ENCODE measurements at regions not wholly inside any gene's neighbourhood (a gene's known extent, or its start where the extent isn't known, plus 50 kb on each side); places are given as distances from the start of the nearest gene placed in this dataset.
A peak's percentile ranks its signal among the peaks of the same experiment; 100 is the strongest.

- peak; percentile 45; the same call in 1 of the 2 replicates for TF ChIP-seq ZBTB26 (CRISPR knock-in tag; IDR thresholded peaks at IDR 0.05; ENCODE audit: borderline replicate concordance)
- TF ChIP-seq ERF (CRISPR knock-in tag; IDR thresholded peaks at IDR 0.05) = no peak
- no peak for TF ChIP-seq SIN3A (IDR thresholded peaks at IDR 0.05; ENCODE audit: borderline replicate concordance, low read depth, low read length)
- TF ChIP-seq DMTF1 (CRISPR knock-in tag; IDR thresholded peaks at IDR 0.05) = no peak
- no peak for TF ChIP-seq ZNF34 (CRISPR knock-in tag; IDR thresholded peaks at IDR 0.05; ENCODE audit: borderline replicate concordance)
- TF ChIP-seq FOSL2 (CRISPR knock-in tag; IDR thresholded peaks at IDR 0.05) = peak; percentile 48
- no peak for TF ChIP-seq ZNF101 (CRISPR knock-in tag; IDR thresholded peaks at IDR 0.05; ENCODE audit: borderline replicate concordance, low read depth)
- no peak for TF ChIP-seq ZKSCAN1 (IDR thresholded peaks at IDR 0.05; ENCODE audit: low read length)
- TF ChIP-seq ONECUT2 (CRISPR knock-in tag; IDR thresholded peaks at IDR 0.05) = no peak
- TF ChIP-seq ZC3H4 (CRISPR knock-in tag; IDR thresholded peaks at IDR 0.05; ENCODE audit: borderline replicate concordance) = no peak
- no peak for TF ChIP-seq ISL2 (CRISPR knock-in tag; IDR thresholded peaks at IDR 0.05)
- TF ChIP-seq RFX5 (IDR thresholded peaks at IDR 0.05; ENCODE audit: low read depth, low read length) = no peak
- no peak for TF ChIP-seq MEIS2 (CRISPR knock-in tag; IDR thresholded peaks at IDR 0.05)
- TF ChIP-seq MED1 (CRISPR knock-in tag; IDR thresholded peaks at IDR 0.05) = 0 out of 2 replicates have a peak, but pooled peaks have one; percentile 31
- TF ChIP-seq SOX13 (IDR thresholded peaks at IDR 0.05) = no peak
- TF ChIP-seq SOX13 (CRISPR knock-in tag; conservative IDR thresholded peaks at IDR 0.05 in 1 of 2, IDR thresholded peaks at IDR 0.05 in 1 of 2) = peak in 1 of 2 experiments; percentile 19; a peak in 1 of 4 replicates
- TF ChIP-seq ZNF263 (CRISPR knock-in tag; IDR thresholded peaks at IDR 0.05) = no peak
- TF ChIP-seq NFYB (CRISPR knock-in tag; IDR thresholded peaks at IDR 0.05) = no peak
- no peak for TF ChIP-seq ZFP36 (IDR thresholded peaks at IDR 0.05; ENCODE audit: borderline replicate concordance, low read depth, low read length, partially characterized antibody)
- no peak for TF ChIP-seq BCLAF1 (IDR thresholded peaks at IDR 0.05)
- no peak for TF ChIP-seq KAT8 (CRISPR knock-in tag; IDR thresholded peaks at IDR 0.05)
- peak; percentile 59 for TF ChIP-seq CEBPB (IDR thresholded peaks at IDR 0.05; ENCODE audit: borderline replicate concordance, low read depth, low read length)
- TF ChIP-seq ZNF44 (CRISPR knock-in tag; IDR thresholded peaks at IDR 0.05) = no peak
- TF ChIP-seq SP5 (CRISPR knock-in tag; IDR thresholded peaks at IDR 0.05; ENCODE audit: borderline replicate concordance, low read depth) = 0 out of 2 replicates have a peak, but pooled peaks have one; percentile 13
- no peak for TF ChIP-seq ZNF343 (CRISPR knock-in tag; IDR thresholded peaks at IDR 0.05)
- no peak for TF ChIP-seq PHF20 (CRISPR knock-in tag; IDR thresholded peaks at IDR 0.05)
- no peak for TF ChIP-seq IRF9 (CRISPR knock-in tag; IDR thresholded peaks at IDR 0.05; ENCODE audit: borderline replicate concordance)
These were observed 900.1 kb downstream of the PCDH17 start (continued) for GRCh38 chr13:58531614-58532013.

All from HepG2 (cell line).